A549 (cell line): ENCODE measurements at regions not wholly inside any gene's neighbourhood (a gene's known extent, or its start where the extent isn't known, plus 50 kb on each side); places are given as distances from the start of the nearest gene placed in this dataset.

ENCODE experiments used
- EP300 ChIP-seq, 2 experiments: fragments of >200 bp; sonication (Bioruptor Twin); formaldehyde crosslinking; IDR thresholded peaks; 2 replicates in 1 of 2; 3 replicates in 1 of 2; pipeline ENCODE4 v1.6.1; 2016 to 2017
- HOXA7 ChIP-seq: fragments of 250-450 bp; sonication (Bioruptor Pico); IDR thresholded peaks from 2 replicates; pipeline ENCODE4 v1.5.0; 2020; ENCODE audit warnings: mild to moderate bottlenecking, moderate library complexity
- PHF8 ChIP-seq: fragments of 200-600 bp; sonication (generic); IDR thresholded peaks from 2 replicates; pipeline ENCODE4 v1.6.1; 2016; ENCODE audit warnings: low read depth, mild to moderate bottlenecking, antibody characterized with exemption, moderate library complexity, borderline replicate concordance
- RAD21 ChIP-seq, 2 experiments: fragments of >200 bp in 1 of 2; sonication (Bioruptor Twin) in 1 of 2; formaldehyde crosslinking in 1 of 2; IDR thresholded peaks in 1 of 2; conservative IDR thresholded peaks in 1 of 2; 2 replicates in 1 of 2; 3 replicates in 1 of 2; pipeline ENCODE4 v1.6.1; 2012 to 2018; ENCODE audit warnings: inconsistent platforms in 1 of 2
- RCOR1 ChIP-seq: fragments of 150-350 bp; IDR thresholded peaks from 2 replicates; pipeline ENCODE4 v1.6.1; 2014; ENCODE audit warnings: antibody characterized with exemption, low read length, low read depth
- RFX5 ChIP-seq: fragments of 450-650 bp; IDR thresholded peaks from 2 replicates; pipeline ENCODE4 v1.7.1; 2014; ENCODE audit warnings: antibody characterized with exemption, mild to moderate bottlenecking, moderate library complexity
- ZFP36 ChIP-seq: fragments of 450-650 bp; IDR thresholded peaks from 2 replicates; pipeline ENCODE4 v1.6.1; 2014; ENCODE audit warnings: borderline replicate concordance; ENCODE audit not compliant: partially characterized antibody
- TF ChIP-seq, protein P1 (sequence below): fragments of >200 bp; sonication (Bioruptor Twin); formaldehyde crosslinking; IDR thresholded peaks from 3 replicates; pipeline ENCODE4 v1.5.1; 2016

DNA sequence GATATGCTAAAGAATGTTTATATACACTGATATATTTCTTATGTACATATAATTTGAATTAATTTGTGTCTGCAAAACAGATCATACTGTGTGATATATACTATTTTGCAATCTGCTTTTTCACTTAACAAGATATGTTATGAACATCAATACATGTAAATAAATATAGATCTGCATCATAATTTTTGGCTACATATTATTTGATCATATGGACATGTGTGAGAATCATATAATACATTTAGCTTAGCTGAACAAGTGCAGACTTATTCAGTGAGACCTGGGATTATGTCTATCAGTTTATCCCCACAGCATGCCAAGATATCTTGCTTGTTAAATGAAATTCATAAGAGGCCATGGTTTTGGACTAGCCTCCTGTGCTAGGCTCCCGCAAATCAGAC lies 474.3 kb downstream of the ARHGEF28 start:
- TF ChIP-seq EP300 (IDR thresholded peaks at IDR 0.05) (no peak), RFX5 (no peak), RCOR1 (no peak), PHF8 (no peak), HOXA7 (CRISPR knock-in tag) (no peak), RAD21 (conservative IDR thresholded peaks at IDR 0.05 in 1 of 2, IDR thresholded peaks at IDR 0.05 in 1 of 2) (no peak), ZFP36 (no peak)
- TF ChIP-seq, protein P1, sequence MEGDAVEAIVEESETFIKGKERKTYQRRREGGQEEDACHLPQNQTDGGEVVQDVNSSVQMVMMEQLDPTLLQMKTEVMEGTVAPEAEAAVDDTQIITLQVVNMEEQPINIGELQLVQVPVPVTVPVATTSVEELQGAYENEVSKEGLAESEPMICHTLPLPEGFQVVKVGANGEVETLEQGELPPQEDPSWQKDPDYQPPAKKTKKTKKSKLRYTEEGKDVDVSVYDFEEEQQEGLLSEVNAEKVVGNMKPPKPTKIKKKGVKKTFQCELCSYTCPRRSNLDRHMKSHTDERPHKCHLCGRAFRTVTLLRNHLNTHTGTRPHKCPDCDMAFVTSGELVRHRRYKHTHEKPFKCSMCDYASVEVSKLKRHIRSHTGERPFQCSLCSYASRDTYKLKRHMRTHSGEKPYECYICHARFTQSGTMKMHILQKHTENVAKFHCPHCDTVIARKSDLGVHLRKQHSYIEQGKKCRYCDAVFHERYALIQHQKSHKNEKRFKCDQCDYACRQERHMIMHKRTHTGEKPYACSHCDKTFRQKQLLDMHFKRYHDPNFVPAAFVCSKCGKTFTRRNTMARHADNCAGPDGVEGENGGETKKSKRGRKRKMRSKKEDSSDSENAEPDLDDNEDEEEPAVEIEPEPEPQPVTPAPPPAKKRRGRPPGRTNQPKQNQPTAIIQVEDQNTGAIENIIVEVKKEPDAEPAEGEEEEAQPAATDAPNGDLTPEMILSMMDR = no peak
